Heart right ventricle (tissue), 16 donors: ENCODE measurements at regions not wholly inside any gene's neighbourhood (a gene's known extent, or its start where the extent isn't known, plus 50 kb on each side); places are given as distances from the start of the nearest gene placed in this dataset.

Experiments
- ATAC-seq, 8 donors: fragments of 200-7000 bp; cut with Tn5 transposase; one replicate each; pipeline ENCODE4 v1.9.1; 2020; ENCODE audit warnings: mild to moderate bottlenecking in 8 of 8, moderate library complexity in 8 of 8, moderate number of reproducible peaks in 1 of 8
- DNase-seq, 2 donors: peaks; one replicate each; pipeline ENCODE4 v3.0.0-alpha.2; 2020
- H3K27ac ChIP-seq, 10 donors: fragments of 200-600 bp; sonication (generic) in 2 of 10; one replicate each; pipeline versions ENCODE4 v1.5.0 to v1.8.0; 2020 to 2022; ENCODE audit warnings: mild to moderate bottlenecking in 3 of 10
- H3K27me3 ChIP-seq, 7 donors: fragments of 200-600 bp; one replicate each; pipeline ENCODE4 v1.8.0; 2021 to 2022; ENCODE audit warnings: mild to moderate bottlenecking in 2 of 7
- H3K36me3 ChIP-seq, 9 donors: fragments of 200-600 bp; sonication (generic) in 1 of 9; one replicate each; pipeline versions ENCODE4 v1.5.0 to v1.8.0; 2020 to 2022; ENCODE audit warnings: mild to moderate bottlenecking in 2 of 9
- H3K4me1 ChIP-seq, 9 donors: fragments of 200-600 bp; sonication (generic) in 1 of 9; one replicate each; pipeline versions ENCODE4 v1.5.0 to v1.8.0; 2020 to 2022; ENCODE audit warnings: mild to moderate bottlenecking in 4 of 9
- H3K4me3 ChIP-seq, 10 donors: fragments of 200-600 bp; sonication (generic) in 2 of 10; one replicate each; pipeline versions ENCODE4 v1.5.0 to v1.8.0; 2020 to 2022; ENCODE audit warnings: mild to moderate bottlenecking in 7 of 10, moderate library complexity in 2 of 10
- H3K9me3 ChIP-seq, 11 donors: fragments of 200-600 bp in 10 of 11; sonication (generic) in 2 of 11; one replicate each; pipeline versions ENCODE4 v1.5.0 to v1.8.0; 2013 to 2022; ENCODE audit warnings: mild to moderate bottlenecking in 2 of 11, control low read depth in 1 of 11, moderate library complexity in 1 of 11
- CTCF ChIP-seq, 9 donors: fragments of 200-600 bp; sonication (generic) in 2 of 9; IDR thresholded peaks; one replicate each; pipeline versions ENCODE4 v1.5.0 to v1.8.0; 2021 to 2022; ENCODE audit warnings: antibody characterized with exemption in 9 of 9, mild to moderate bottlenecking in 5 of 9, moderate library complexity in 1 of 9
- WGBS, 2 donors: extraction: QIAGEN DNeasy Blood & Tissue Kit; methylation state at CpG; one replicate each; pipeline ENCODE4 v1.1.7; 2013; ENCODE audit warnings: inconsistent platforms in 1 of 2; 5-methylcytosine and 5-hydroxymethylcytosine counted together
- intact Hi-C, 10 donors: fragments of 100-400 bp; cut with DNase I; formaldehyde crosslinking; loops; one replicate each; pipeline versions ENCODE4 v1.11.1 to v1.14.2; 2022
- donor health status: Arrhythmogenic right ventricular cardiomyopathy.
- donor health status: ischemic (EF 13 %, LVEDD 7.1; RV severe dilation, severe dysfunction).
- donor health status: healthy with polysubstance abuse.
- donor health status: DM: no; HTN: yes; CAD: no.
- donor health status: DM: no; HTN: no; CAD: no.
- donor health status: ischemic (EF 25% LVEDD 6.9; RV normal size, moderate dysfunction).
- donor health status: ischemic (EF 25% LVEDD 5.7; RV mildly dilated, moderate dysfunction).
- donor health status: healthy.
- donor health status: DM: yes; HTN: yes; CAD: no.
- donor health status: Ischemic cardiomyopathy.
- donor health status: ischemic (EF 35%, LVEDD 5.7; RV mildly dilated, moderate dysfunction).
- donor health status: nonischemic (EF 11% LVEDD 7.7; RV severe dilation, severe dysfunction).
- donor health status: DM: yes; HTN: yes; CAD: no.
- donor health status: PGD.
- donor health status: ischemic (EF 29% LVEDD 5.4; RV normal size, mild dysfunction).
- donor health status: nonischemic (EF 23%, LVEDD 6.1; RV moderate dilation, normal function).

GRCh38 chr11:115906171-115906570, 402.0 kb upstream of the CADM1 start:
- no peak for DNase-seq
- Histone ChIP-seq H3K4me3 (no peak overlapping the region), H3K36me3 (no peaks in the 10 kb centered on the region), H3K9me3 (peaks cover 0 to 4% (median 0%) of the 10 kb centered on the region in 11 donors), H3K27ac (no peak overlapping the region), H3K4me1 (peaks cover 0 to 12% (median 0%) of the 10 kb centered on the region in 9 donors), H3K27me3 (peaks cover 0 to 13% (median 0%) of the 10 kb centered on the region in 7 donors)
- no peak for ATAC-seq
- TF ChIP-seq CTCF (IDR thresholded peaks at IDR 0.05) = no peak
- 36 to 37% methylated on average over 3 of the region's 3 CpGs for WGBS, 2 donors
- intact Hi-C loops = loop anchor here in 2 of 10 donors (5.0 to 10.0 kb wide), 2 partner anchors 51 to 59 kb away; no protein-coding TSS in a partner anchor

DNA sequence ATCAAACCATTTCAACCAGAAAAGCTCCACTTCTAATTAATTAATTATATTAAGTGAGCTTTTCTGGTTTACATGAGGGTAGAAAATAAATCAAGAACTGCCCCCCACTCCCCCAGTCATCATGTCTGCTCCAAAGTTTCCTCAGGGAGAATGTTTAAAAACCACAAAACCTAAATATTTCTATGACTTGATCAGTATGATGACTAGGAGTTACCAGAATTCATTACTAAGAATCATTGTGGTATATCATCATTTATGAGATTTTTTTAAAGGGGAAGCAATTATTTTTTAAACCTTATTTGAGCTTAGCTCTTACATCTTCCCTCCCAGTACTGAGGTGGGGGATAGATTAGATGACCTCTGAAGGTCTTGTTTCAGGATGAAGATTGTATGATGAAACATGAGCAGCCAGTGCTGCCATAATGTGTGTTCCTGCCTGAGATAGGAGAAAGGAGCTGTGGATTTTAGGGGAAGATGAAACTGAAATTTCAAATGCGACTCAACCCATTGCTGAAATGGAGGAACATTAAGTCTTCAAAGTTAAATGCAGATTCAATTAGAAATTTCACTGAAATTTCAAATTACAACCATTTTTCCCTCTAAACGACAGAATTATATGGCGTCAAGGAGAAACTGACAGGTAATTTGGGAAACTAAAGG, 401.3 kb upstream of the CADM1 start:
- 64 to 65% methylated on average over 3 of the region's 3 CpGs for WGBS, 2 donors
- ATAC-seq (no peak), DNase-seq (no peak)
- Histone ChIP-seq H3K4me1 (peaks cover 0 to 9% (median 0%) of the 10 kb centered on the region in 9 donors), H3K4me3 (no peak overlapping the region), H3K27ac (no peak overlapping the region), H3K9me3 (peaks cover 0 to 4% (median 0%) of the 10 kb centered on the region in 11 donors), H3K36me3 (no peaks in the 10 kb centered on the region), H3K27me3 (peaks cover 0 to 13% (median 0%) of the 10 kb centered on the region in 7 donors)
- intact Hi-C loops = loop anchor here in 2 of 10 donors (5.0 to 10.0 kb wide), 2 partner anchors 52 to 59 kb away; no protein-coding TSS in a partner anchor
- no peak for TF ChIP-seq CTCF (IDR thresholded peaks at IDR 0.05)

DNA sequence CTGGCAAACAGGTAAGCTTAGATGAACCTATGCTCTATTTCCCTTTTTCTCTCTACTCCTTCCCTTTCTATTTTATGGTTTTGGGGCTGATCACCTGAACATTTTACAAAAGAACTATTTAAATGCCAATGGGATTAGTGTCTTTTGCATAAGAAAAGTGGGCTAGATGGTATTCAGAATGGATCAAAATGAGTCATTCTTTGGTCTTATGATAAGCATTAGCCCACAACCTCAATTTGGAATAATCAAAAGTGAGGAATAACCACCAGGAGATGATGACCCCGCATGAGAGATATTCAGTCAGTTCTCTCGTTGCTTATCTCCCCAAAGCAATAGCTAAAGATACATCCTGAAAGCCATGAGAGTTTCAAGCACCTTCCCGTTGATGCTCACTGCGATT, 399.0 kb upstream of the CADM1 start:
- Histone ChIP-seq H3K27me3 (peaks cover 0 to 13% (median 0%) of the 10 kb centered on the region in 7 donors), H3K4me3 (no peak overlapping the region), H3K4me1 (peaks cover 0 to 8% (median 0%) of the 10 kb centered on the region in 9 donors), H3K27ac (no peak overlapping the region), H3K36me3 (no peaks in the 10 kb centered on the region), H3K9me3 (peaks cover 0 to 4% (median 0%) of the 10 kb centered on the region in 11 donors)
- DNase-seq (no peak), ATAC-seq (no peak)
- 68 to 75% methylated on average over 4 of the region's 4 CpGs for WGBS, 2 donors
- no peak for TF ChIP-seq CTCF (IDR thresholded peaks at IDR 0.05)
- intact Hi-C loops = loop anchor here in 1 of 10 donors (10.0 kb wide), 1 partner anchor 62 kb away; no protein-coding TSS in a partner anchor

- Histone ChIP-seq H3K4me1 (peaks cover 0 to 8% (median 0%) of the 10 kb centered on the region in 9 donors), H3K9me3 (peaks cover 0 to 4% (median 0%) of the 10 kb centered on the region in 11 donors), H3K36me3 (no peaks in the 10 kb centered on the region), H3K27me3 (peaks cover 0 to 2% (median 0%) of the 10 kb centered on the region in 7 donors), H3K27ac (no peak overlapping the region), H3K4me3 (no peak overlapping the region)
- TF ChIP-seq CTCF (IDR thresholded peaks at IDR 0.05) = no peak
- no peak for DNase-seq
- no peak for ATAC-seq
- intact Hi-C loops = loop anchor here in 1 of 10 donors (10.0 kb wide), 1 partner anchor 64 kb away; no protein-coding TSS in a partner anchor
Observed at GRCh38 chr11:115901069-115901468, 396.9 kb upstream of the CADM1 start.
